B cell (primary cell): ENCODE measurements at regions not wholly inside any gene's neighbourhood (a gene's known extent, or its start where the extent isn't known, plus 50 kb on each side); places are given as distances from the start of the nearest gene placed in this dataset.

Source experiments
- ATAC-seq: fragments of 200-7000 bp; cut with Tn5 transposase; one replicate; pipeline ENCODE4 v1.10.0; 2021; ENCODE audit warnings: low read depth, mild to moderate bottlenecking, moderate number of reproducible peaks, moderate library complexity
- CTCF ChIA-PET: fragments of 350-600 bp; sonication (Branson Sonifier 250); formaldehyde crosslinking; loops from one replicate; lab custom pipeline; 2021; ENCODE audit warnings: antibody characterized with exemption, inconsistent platforms; lab: Charles Lee
- POLR2A ChIA-PET: fragments of 350-600 bp; sonication (Branson Sonifier 250); formaldehyde crosslinking; loops from one replicate; lab custom pipeline; 2021; ENCODE audit warnings: antibody characterized with exemption; lab: Charles Lee
- DNase-seq: peaks from one replicate; pipeline ENCODE4 v3.0.0; 2013
- H2AFZ ChIP-seq: 2 replicates; pipeline ENCODE4 v1.6.1; 2012; ENCODE audit warnings: mild to moderate bottlenecking, low read depth, low read length; ENCODE audit not compliant: insufficient read depth, poor library complexity, severe bottlenecking
- H3K27ac ChIP-seq, 2 donors: 1 replicate in 1 of 2; 2 replicates in 1 of 2; pipeline ENCODE4 v1.5.1; 2012 to 2013; ENCODE audit warnings: low read length in 2 of 2, mild to moderate bottlenecking in 2 of 2, moderate library complexity in 1 of 2
- H3K27me3 ChIP-seq, 4 experiments: fragments of 200-600 bp in 1 of 4; sonication (generic) in 1 of 4; replicated peaks in 1 of 4; 1 replicate in 2 of 4; 2 replicates in 2 of 4; pipeline versions ENCODE4 v1.6.1 to v1.7.0; 2013 to 2016; ENCODE audit warnings: low read length in 3 of 4, mild to moderate bottlenecking in 2 of 4, mixed read lengths in 1 of 4, moderate library complexity in 1 of 4; ENCODE audit not compliant: insufficient read depth in 4 of 4, control insufficient read depth in 3 of 4; ENCODE audit errors: control extremely low read depth in 1 of 4
- H3K36me3 ChIP-seq, 2 experiments: replicated peaks in 1 of 2; 1 replicate in 1 of 2; 2 replicates in 1 of 2; pipeline versions ENCODE4 v1.6.1 to v1.7.1; 2013; ENCODE audit warnings: low read length in 1 of 2; ENCODE audit not compliant: insufficient read depth in 2 of 2, control insufficient read depth in 1 of 2; ENCODE audit errors: control extremely low read depth in 1 of 2, extremely low read depth in 1 of 2
- H3K4me1 ChIP-seq, 2 donors: fragments of 200-600 bp in 1 of 2; sonication (generic) in 1 of 2; 1 replicate in 1 of 2; 2 replicates in 1 of 2; pipeline versions ENCODE4 v1.5.1 to v1.6.1; 2013 to 2017; ENCODE audit warnings: low read length in 2 of 2; ENCODE audit not compliant: control insufficient read depth in 2 of 2, insufficient read depth in 2 of 2
- H3K4me2 ChIP-seq: replicated peaks from 2 replicates; pipeline ENCODE3; 2012; ENCODE audit warnings: mild to moderate bottlenecking, low read depth, low read length; ENCODE audit not compliant: poor library complexity, severe bottlenecking
- H3K4me3 ChIP-seq, 5 experiments: fragments of 200-600 bp in 1 of 5; sonication (generic) in 1 of 5; 1 replicate in 3 of 5; 2 replicates in 2 of 5; pipeline versions ENCODE4 v1.5.1 to v1.7.0; 2011 to 2016; ENCODE audit warnings: low read length in 4 of 5, mild to moderate bottlenecking in 4 of 5, low read depth in 2 of 5, control low read depth in 1 of 5, moderate library complexity in 1 of 5; ENCODE audit not compliant: insufficient read depth in 1 of 5; ENCODE audit errors: control extremely low read depth in 1 of 5, extremely low read depth in 1 of 5
- H3K79me2 ChIP-seq: fragments of 200-600 bp; sonication (generic); one replicate; pipeline ENCODE4 v1.6.0; 2016; ENCODE audit warnings: low read length; ENCODE audit not compliant: control insufficient read depth, insufficient read depth
- H3K9ac ChIP-seq: fragments of 200-600 bp; sonication (generic); 2 replicates; pipeline ENCODE4 v1.6.1; 2017; ENCODE audit warnings: mild to moderate bottlenecking, low read length, moderate library complexity
- H3K9me3 ChIP-seq, 3 donors: one replicate each; pipeline versions ENCODE4 v1.6.1 to v1.7.1; 2013; ENCODE audit warnings: low read length in 2 of 3; ENCODE audit not compliant: control insufficient read depth in 2 of 3, insufficient read depth in 1 of 3; ENCODE audit errors: control extremely low read depth in 1 of 3
- H4K20me1 ChIP-seq: 2 replicates; pipeline ENCODE4 v1.6.0; 2012; ENCODE audit warnings: mild to moderate bottlenecking, low read length; ENCODE audit not compliant: insufficient read depth, control insufficient read depth, poor library complexity, severe bottlenecking
- H3K27ac Mint-ChIP-seq: one replicate; pipeline ENCODE4 v1.8.0; 2021; ENCODE audit warnings: mixed read lengths
- H3K27me3 Mint-ChIP-seq: one replicate; pipeline ENCODE4 v1.8.0; 2021; ENCODE audit warnings: mixed read lengths
- H3K4me1 Mint-ChIP-seq: one replicate; pipeline ENCODE4 v1.8.0; 2021; ENCODE audit warnings: mixed read lengths
- H3K4me3 Mint-ChIP-seq: one replicate; pipeline ENCODE4 v1.8.0; 2021; ENCODE audit warnings: mixed read lengths
- H3K9me3 Mint-ChIP-seq: one replicate; pipeline ENCODE4 v1.8.0; 2022; ENCODE audit warnings: mixed read lengths; ENCODE audit not compliant: insufficient read depth
- EZH2 ChIP-seq: IDR thresholded peaks from 2 replicates; pipeline ENCODE4 v1.6.1; 2012; ENCODE audit warnings: borderline replicate concordance, low read depth, mild to moderate bottlenecking, moderate library complexity, low read length; ENCODE audit not compliant: insufficient read depth, poor library complexity, severe bottlenecking
- WGBS: methylation state at CpG from one replicate; pipeline ENCODE4 v1.1.5; 2013; ENCODE audit warnings: missing lambda C conversion rate; ENCODE audit not compliant: insufficient coverage; 5-methylcytosine and 5-hydroxymethylcytosine counted together
- intact Hi-C: fragments of 100-400 bp; cut with micrococcal nuclease; formaldehyde crosslinking; loops from one replicate; pipeline ENCODE4 v1.10.0; 2022
- TF ChIP-seq, protein P1 (sequence below): fragments of 200-600 bp; IDR thresholded peaks from one replicate; pipeline ENCODE4 v1.8.0; 2022; ENCODE audit warnings: antibody characterized with exemption, mild to moderate bottlenecking

DNA sequence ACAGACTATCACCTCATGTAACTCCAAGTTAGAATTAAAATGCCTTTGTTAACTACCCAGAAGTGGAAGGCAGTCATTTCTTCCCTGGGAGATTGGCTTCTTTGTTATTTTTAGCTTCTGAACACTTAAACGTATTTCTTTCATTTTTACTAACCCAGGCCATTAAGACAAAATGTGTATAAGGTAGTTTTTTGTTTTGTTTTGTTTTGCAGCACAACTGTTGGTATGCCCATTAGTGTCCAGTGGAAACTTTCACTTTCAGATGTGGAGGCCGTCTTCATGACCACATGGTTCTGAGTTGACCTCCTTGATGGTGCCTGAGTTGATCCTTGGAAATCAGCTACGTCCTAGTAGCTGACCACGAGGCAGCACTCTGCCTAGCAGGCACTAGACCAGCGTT lies 264.6 kb upstream of the ZNF608 start:
- no peak overlapping the region for H3K27ac ChIP-seq
- no peaks in the 10 kb centered on the region for H3K27me3 Mint-ChIP-seq
- H2AFZ ChIP-seq: no peak overlapping the region
- CTCF ChIA-PET: no interaction called here
- H3K9me3 Mint-ChIP-seq: no peaks in the 10 kb centered on the region
- no peaks in the 10 kb centered on the region for H3K9me3 ChIP-seq
- TF ChIP-seq EZH2: no peak
- TF ChIP-seq, protein P1, sequence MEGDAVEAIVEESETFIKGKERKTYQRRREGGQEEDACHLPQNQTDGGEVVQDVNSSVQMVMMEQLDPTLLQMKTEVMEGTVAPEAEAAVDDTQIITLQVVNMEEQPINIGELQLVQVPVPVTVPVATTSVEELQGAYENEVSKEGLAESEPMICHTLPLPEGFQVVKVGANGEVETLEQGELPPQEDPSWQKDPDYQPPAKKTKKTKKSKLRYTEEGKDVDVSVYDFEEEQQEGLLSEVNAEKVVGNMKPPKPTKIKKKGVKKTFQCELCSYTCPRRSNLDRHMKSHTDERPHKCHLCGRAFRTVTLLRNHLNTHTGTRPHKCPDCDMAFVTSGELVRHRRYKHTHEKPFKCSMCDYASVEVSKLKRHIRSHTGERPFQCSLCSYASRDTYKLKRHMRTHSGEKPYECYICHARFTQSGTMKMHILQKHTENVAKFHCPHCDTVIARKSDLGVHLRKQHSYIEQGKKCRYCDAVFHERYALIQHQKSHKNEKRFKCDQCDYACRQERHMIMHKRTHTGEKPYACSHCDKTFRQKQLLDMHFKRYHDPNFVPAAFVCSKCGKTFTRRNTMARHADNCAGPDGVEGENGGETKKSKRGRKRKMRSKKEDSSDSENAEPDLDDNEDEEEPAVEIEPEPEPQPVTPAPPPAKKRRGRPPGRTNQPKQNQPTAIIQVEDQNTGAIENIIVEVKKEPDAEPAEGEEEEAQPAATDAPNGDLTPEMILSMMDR: no peak
- peaks cover 43% of the 10 kb centered on the region for H3K4me1 Mint-ChIP-seq
- H3K9ac ChIP-seq: no peak overlapping the region
- H3K4me2 ChIP-seq: no peak overlapping the region
- H3K27me3 ChIP-seq: no peaks in the 10 kb centered on the region
- ATAC-seq (no peak), DNase-seq (no peak)
- POLR2A ChIA-PET: no interaction called here
- intact Hi-C loops: no loop called here
- H3K27ac Mint-ChIP-seq: no peak overlapping the region
- WGBS: 80% methylated on average over 4 of the region's 5 CpGs
- no peaks in the 10 kb centered on the region for H3K79me2 ChIP-seq
- no peaks in the 10 kb centered on the region for H3K36me3 ChIP-seq
- no peak overlapping the region for H3K4me3 ChIP-seq
- H4K20me1 ChIP-seq: no peaks in the 10 kb centered on the region
- no peak overlapping the region for H3K4me3 Mint-ChIP-seq
- H3K4me1 ChIP-seq: peaks cover 30 to 37% of the 10 kb centered on the region in 2 donors

DNA sequence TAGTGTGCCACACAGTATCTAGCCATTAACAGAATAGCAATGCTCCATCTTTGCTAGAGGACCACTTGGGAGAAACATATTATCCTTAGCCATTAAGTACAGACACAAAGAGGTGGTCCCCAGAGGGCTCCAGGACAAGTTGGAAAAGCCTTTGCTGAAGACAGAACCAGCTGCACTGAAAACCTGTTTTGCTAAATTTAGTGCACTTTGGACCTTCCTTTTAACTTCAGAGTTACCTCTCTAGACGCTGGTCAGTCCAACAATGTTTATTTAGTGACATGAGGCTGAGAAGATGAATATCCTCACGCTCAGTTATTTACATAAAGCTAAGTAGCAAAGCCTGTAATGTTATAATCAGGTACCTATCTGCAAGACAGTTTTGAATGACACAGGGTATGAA lies 265.0 kb upstream of the ZNF608 start:
- H3K4me2 ChIP-seq: peak overlapping the region; percentile 41
- ATAC-seq: no peak
- H3K4me1 ChIP-seq: peaks cover 26 to 33% of the 10 kb centered on the region in 2 donors
- H3K9me3 ChIP-seq: no peaks in the 10 kb centered on the region
- H2AFZ ChIP-seq: no peak overlapping the region
- Mint-ChIP-seq H3K9me3 (no peaks in the 10 kb centered on the region), H3K4me3 (no peak overlapping the region), H3K27me3 (no peaks in the 10 kb centered on the region), H3K4me1 (peaks cover 39% of the 10 kb centered on the region), H3K27ac (no peak overlapping the region)
- no CpG with 5 or more reads among the region's 2 CpGs for WGBS
- TF ChIP-seq EZH2: no peak
- TF ChIP-seq, protein P1: no peak
- ChIA-PET POLR2A (no interaction called here), CTCF (no interaction called here)
- no peak for DNase-seq
- intact Hi-C loops: no loop called here
- no peak overlapping the region for H3K4me3 ChIP-seq
- no peaks in the 10 kb centered on the region for H3K79me2 ChIP-seq
- H3K9ac ChIP-seq: no peak overlapping the region
- no peak overlapping the region for H3K27ac ChIP-seq
- H3K36me3 ChIP-seq: no peaks in the 10 kb centered on the region
- no peaks in the 10 kb centered on the region for H4K20me1 ChIP-seq
- H3K27me3 ChIP-seq: no peaks in the 10 kb centered on the region
